ENCODE measurements at regions not wholly inside any gene's neighbourhood (a gene's known extent, or its start where the extent isn't known, plus 50 kb on each side); places are given as distances from the start of the nearest gene placed in this dataset.

DNA sequence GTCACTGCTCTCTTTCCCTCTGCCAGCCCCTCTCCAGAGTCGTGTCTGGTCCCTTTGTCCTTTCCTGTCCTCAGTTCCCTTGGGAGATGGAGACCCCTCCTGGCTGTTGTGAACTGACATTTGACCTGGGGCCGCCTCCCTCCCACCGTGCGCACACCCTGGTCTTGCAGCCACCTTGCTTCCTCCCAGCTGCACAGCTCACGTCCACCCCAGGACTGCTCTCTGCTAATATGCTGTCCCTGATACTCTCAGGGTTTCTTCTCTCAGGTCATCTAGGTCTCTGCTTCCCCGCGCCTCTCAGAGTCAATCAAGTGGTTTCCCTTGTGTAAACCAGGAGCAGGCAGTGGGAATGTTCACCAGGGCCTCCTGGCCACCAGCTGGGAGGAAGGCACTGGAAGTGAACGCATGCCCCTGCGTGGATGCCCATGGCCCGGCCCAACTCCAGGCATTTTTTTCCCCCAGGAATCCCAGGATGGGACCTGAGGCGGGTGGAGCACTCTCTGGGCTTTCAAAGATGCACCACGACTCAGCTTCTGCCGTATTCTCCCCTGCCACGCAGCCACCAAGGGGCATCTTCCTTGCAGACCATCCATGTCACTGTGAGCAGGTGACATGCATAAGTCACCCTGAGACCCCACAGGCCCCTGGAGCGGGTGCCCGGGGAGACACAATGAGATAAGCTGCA is 142.4 kb downstream of the OLFM1 start:
- no peaks in the 10 kb centered on the region for H3K36me3 Mint-ChIP-seq
- no peak overlapping the region for H3K27ac Mint-ChIP-seq
- H3K4me1 Mint-ChIP-seq (ENCODE audit: low read depth), result no peaks in the 10 kb centered on the region
- peaks cover 8% of the 10 kb centered on the region for H3K27me3 Mint-ChIP-seq
- peaks cover 11% of the 10 kb centered on the region for H3K9me3 Mint-ChIP-seq (ENCODE audit: low read depth)
- H3K4me3 Mint-ChIP-seq, result no peak overlapping the region

DNA sequence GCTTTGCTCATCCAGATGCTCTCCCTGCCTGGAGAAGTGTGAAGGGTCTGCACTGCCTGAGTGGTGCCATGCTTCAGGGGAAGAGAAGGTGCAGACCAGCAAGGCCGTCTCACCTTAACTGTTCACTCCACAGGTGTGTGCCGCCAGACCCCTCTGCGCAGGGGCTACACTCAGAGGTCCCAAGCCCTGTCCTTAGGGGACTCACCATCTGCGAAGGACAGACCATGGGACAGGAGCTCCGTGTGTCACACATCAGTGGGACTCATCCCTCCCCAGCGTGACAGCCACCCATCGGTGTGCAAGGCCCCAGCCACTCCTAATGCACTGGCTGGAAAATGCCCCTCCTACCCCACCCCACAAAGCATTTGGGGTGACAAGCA is 142.9 kb downstream of the OLFM1 start:
- H3K27ac Mint-ChIP-seq, result no peak overlapping the region
- no peaks in the 10 kb centered on the region for H3K4me1 Mint-ChIP-seq (ENCODE audit: low read depth)
- peaks cover 11% of the 10 kb centered on the region for H3K9me3 Mint-ChIP-seq (ENCODE audit: low read depth)
- H3K27me3 Mint-ChIP-seq, result peaks cover 8% of the 10 kb centered on the region
- H3K4me3 Mint-ChIP-seq, result no peak overlapping the region
- H3K36me3 Mint-ChIP-seq, result no peaks in the 10 kb centered on the region

DNA sequence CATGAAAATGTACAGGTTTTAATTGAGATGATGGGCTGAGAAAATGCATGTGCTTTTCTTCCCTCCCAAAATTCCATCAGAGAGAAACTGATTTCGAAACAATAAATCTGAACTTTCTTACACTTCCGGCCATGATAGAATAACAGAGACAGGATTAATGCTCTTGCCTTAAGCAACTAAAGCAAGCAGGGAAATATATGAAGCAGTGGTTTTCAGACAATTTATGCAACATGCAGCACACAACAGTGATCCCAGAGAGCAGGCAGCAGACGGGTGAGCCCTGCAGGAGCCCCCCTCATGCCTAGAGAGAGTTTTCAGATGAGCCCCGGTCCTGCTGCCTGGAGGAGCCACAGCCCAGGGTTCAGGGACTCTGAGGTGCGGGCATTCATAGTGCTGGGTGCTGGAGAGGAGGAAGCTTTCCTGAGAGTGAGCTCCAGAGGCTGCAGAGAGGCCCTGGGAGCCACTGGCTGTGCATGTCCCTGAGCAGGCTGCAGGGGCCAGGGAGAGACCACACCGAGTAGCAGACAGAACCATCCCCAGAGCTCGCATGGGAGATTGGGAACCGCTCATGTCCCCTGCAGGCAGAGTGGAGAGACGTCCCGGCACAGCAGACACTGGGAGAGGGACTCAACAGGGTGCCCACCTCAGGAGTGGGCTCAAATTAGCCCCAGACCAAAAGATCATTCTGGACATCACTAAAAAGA is 143.5 kb downstream of the OLFM1 start:
- Mint-ChIP-seq H3K36me3 (no peaks in the 10 kb centered on the region), H3K27me3 (peaks cover 8% of the 10 kb centered on the region), H3K4me1 (ENCODE audit: low read depth) (no peaks in the 10 kb centered on the region), H3K9me3 (ENCODE audit: low read depth) (peaks cover 11% of the 10 kb centered on the region), H3K27ac (no peak overlapping the region), H3K4me3 (no peak overlapping the region)

DNA sequence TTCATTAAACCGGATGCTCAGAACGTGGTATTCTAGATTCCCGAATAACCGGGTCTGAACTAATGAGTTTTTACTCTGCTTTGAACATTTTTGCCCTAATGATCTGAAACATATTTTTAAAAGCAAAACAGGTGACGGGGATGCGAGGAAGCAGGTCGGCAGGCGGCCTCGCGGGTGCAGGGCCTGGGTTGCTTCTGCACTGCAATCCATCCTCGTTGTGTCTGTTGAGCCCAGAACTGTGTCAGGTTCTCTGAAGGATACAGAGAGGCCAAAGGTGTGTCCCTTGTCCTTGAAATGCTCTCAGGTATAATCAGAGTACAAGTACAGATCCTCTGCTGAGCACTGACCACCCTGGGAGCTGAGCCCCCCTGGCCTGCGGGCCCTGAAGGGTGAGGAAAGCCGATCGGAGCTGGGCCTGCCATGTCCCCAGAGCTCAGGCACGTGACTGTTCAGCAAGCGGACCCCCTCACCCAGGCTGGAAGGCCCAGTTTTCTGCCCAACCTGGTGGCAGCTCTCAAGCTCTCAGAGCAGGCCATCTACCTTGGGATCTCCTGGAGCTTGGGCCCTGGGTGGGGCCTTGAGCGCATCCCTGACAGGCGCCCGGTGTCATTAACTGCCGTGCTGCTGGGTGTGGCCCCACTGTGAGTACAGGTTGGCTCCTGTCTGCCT is 151.8 kb downstream of the OLFM1 start:
- Mint-ChIP-seq H3K9me3 (ENCODE audit: low read depth) (peaks cover 1% of the 10 kb centered on the region), H3K27ac (no peak overlapping the region), H3K4me1 (ENCODE audit: low read depth) (no peaks in the 10 kb centered on the region), H3K27me3 (no peaks in the 10 kb centered on the region), H3K4me3 (no peak overlapping the region), H3K36me3 (no peaks in the 10 kb centered on the region)

DNA sequence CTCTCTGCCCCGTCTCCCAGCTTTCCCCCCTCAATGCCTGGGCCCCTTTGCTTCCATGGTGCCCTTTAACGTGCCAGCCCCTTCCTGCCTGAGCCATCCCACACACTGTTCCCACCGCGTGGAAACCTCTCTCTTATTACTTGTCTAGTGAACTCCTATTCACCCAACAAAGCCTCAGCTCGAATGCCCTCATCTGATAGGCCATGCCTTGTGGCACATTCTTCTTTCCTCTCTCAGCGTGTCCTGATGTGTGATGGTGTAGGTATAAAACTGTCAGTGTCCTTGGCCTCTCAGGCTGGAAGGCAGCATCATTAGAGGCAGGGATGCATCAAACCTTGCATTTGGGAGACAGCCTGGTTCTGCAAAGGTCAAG is 152.3 kb downstream of the OLFM1 start:
- Mint-ChIP-seq H3K27ac (no peak overlapping the region), H3K4me3 (no peak overlapping the region), H3K9me3 (ENCODE audit: low read depth) (no peaks in the 10 kb centered on the region), H3K36me3 (no peaks in the 10 kb centered on the region), H3K27me3 (no peaks in the 10 kb centered on the region), H3K4me1 (ENCODE audit: low read depth) (no peaks in the 10 kb centered on the region)

DNA sequence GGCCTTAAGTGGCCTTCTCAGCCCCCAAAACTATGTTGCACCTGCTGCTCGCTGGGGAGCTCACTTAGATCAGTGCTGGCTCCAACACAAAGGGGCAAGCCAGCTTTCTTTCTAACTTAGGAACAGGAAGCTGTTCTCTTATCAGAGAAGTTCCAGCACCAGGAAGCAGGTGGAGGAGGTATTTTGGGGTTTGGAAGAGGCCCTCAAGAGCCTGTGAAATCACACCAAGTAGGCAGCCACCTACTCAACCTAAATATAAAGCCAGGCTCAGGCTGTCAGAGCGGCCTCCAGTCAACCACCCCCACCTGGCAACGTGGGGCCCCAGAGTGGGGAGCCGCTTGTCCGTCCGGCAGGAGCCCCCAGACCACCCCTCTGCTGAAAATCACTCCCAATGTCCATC is 152.8 kb downstream of the OLFM1 start:
- no peak overlapping the region for H3K4me3 Mint-ChIP-seq
- no peak overlapping the region for H3K27ac Mint-ChIP-seq
- H3K36me3 Mint-ChIP-seq, result no peaks in the 10 kb centered on the region
- H3K27me3 Mint-ChIP-seq, result no peaks in the 10 kb centered on the region
- H3K9me3 Mint-ChIP-seq (ENCODE audit: low read depth), result no peaks in the 10 kb centered on the region
- no peaks in the 10 kb centered on the region for H3K4me1 Mint-ChIP-seq (ENCODE audit: low read depth)

DNA sequence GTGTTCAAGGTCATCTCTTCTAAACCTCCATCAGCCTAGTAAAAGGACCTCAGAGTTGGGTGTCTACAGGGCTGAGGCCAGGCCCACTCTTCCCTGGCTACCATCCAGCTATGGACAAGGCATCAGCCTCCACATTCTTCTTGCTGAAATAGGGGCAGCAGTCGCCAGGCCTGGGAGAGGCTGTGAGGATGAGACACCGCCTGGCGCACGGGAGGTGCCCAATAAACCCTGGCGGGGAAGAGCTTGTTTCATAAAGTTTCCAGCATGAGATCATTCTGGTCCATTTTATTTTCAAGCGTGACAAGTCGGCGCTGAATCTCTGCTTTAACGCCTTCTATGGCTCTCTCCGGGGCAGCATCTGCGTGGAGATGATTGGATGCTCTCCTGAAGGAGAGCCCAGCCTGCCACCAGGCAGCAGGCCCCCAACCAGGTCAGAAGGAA is 153.4 kb downstream of the OLFM1 start:
- H3K27me3 Mint-ChIP-seq, result no peaks in the 10 kb centered on the region
- no peak overlapping the region for H3K4me3 Mint-ChIP-seq
- H3K9me3 Mint-ChIP-seq (ENCODE audit: low read depth), result no peaks in the 10 kb centered on the region
- no peak overlapping the region for H3K27ac Mint-ChIP-seq
- H3K4me1 Mint-ChIP-seq (ENCODE audit: low read depth), result no peaks in the 10 kb centered on the region
- H3K36me3 Mint-ChIP-seq, result no peaks in the 10 kb centered on the region

DNA sequence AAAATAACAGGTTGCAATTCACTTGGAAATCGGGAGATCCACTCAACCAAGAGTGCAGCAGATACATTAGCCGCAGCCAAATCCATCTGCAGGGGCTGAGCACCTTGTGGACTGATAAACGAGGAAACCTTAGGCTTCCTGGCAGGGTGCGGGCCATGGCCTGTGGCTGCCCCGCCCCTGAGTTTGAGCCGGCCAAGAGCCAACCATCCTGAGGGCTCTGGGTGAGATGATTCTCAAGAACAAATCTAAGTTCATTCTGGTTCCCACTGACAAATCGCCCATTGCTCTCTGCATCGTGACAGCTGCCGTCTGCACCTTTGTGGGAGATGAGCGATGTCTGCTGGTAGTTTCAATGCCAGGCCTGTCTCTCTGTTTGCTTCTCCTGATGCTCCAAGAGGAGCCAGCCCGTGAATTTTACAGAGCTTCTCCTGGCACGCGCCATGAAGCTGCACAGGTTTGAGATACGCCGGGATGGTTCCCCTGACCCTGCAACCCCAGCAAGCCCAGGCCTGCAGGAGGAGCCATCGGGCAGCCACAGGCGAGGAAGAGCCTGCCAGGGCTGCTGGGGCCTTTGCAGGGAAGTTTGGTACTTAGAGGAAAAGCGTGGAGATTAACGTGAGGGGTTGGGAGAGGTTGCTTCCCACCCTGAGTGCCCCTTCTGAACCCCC is 154.0 kb downstream of the OLFM1 start:
- H3K27me3 Mint-ChIP-seq, result peaks cover 3% of the 10 kb centered on the region
- no peaks in the 10 kb centered on the region for H3K9me3 Mint-ChIP-seq (ENCODE audit: low read depth)
- H3K27ac Mint-ChIP-seq, result no peak overlapping the region
- H3K4me3 Mint-ChIP-seq, result no peak overlapping the region
- no peaks in the 10 kb centered on the region for H3K36me3 Mint-ChIP-seq
- H3K4me1 Mint-ChIP-seq (ENCODE audit: low read depth), result no peaks in the 10 kb centered on the region

DNA sequence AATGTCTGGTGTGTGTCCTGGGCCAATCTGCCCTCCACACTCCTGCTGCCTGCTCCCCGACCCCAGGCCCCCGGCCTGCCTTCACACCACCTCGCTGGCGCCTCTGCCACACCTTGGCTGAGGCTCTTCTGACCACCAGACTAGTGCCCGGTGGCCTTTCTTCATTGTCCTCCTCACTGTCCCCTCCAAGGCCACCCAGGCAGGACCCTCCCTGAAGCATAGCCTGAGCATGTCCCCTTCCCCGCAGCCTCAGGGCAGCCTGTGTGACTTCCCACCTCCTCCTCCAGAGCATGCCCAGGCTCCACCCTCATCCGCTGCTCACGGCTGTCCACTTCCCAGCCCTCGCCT is 154.6 kb downstream of the OLFM1 start:
- Mint-ChIP-seq H3K36me3 (no peaks in the 10 kb centered on the region), H3K27ac (no peak overlapping the region), H3K4me3 (no peak overlapping the region), H3K4me1 (ENCODE audit: low read depth) (no peaks in the 10 kb centered on the region), H3K9me3 (ENCODE audit: low read depth) (no peaks in the 10 kb centered on the region), H3K27me3 (peaks cover 3% of the 10 kb centered on the region)

DNA sequence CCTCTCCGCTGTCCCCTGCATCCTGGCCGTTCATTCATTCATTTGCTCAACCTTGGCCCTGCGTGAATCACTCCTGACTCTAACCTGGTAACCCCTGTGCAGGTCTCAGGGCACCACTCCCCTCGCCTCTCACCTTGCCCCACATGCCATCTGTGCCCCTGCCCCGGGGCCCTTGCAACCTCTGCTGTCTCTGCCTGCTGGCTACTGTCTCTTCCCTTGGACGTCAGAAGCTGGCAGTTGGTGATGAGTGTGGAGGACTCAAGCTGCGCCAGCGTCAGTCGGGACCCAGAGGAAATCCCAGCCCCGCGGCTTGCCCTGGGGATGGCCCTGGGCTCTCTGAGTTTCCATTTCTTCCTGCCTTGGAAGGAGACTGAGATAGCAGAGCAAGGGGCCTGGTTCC is 154.9 kb downstream of the OLFM1 start:
- Mint-ChIP-seq H3K27me3 (peaks cover 3% of the 10 kb centered on the region), H3K36me3 (no peaks in the 10 kb centered on the region), H3K27ac (no peak overlapping the region), H3K4me1 (ENCODE audit: low read depth) (no peaks in the 10 kb centered on the region), H3K4me3 (no peak overlapping the region), H3K9me3 (ENCODE audit: low read depth) (no peaks in the 10 kb centered on the region)

DNA sequence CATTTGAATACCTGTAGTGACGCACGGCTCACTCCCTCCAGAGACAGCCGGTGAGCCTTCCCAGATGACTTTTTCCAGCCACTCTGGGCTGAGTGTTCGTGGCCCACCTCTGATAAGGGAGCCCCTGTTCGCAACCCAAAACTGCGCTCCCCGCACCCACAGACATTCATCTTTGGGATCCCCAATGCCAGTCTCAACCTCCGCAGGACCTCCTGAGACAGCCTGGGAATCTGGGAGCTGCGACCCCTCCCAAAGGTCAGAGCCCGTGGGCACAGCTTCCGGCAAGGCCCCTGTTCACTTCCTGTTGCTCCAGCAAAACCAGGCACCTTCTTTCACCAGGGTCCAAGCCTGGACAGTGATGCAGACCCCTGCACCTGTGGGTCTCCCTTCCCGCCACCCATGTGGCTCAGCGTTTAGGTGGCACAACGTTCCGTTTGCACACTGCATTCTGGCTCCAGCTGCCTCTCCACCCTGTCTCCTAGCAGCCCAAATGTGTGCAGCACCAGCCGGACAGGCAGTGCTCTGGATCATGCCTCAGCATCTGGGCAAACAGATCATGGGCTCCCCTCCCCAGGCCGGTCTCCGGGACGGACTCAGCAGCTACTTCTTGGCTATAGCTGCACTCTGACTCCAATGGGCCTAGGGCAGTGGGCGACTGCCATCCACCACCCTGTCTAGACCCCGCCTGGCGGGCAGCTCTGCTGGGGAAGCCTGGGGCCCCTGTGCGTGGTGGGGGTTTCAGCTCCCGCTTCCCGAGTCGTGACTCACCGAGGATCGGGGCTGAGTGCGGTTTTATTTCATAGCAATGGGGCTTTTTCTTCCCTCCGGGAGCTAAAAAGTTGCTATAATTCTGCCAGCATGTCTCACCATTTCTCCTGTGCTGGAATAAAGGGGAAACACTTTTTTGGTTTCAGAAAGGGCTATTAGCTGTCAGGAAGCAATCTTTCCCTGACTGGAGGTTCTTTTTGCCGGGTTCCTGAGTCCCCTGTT is 156.0 kb downstream of the OLFM1 start:
- H3K27me3 Mint-ChIP-seq, result peaks cover 3% of the 10 kb centered on the region
- no peak overlapping the region for H3K27ac Mint-ChIP-seq
- H3K36me3 Mint-ChIP-seq, result no peaks in the 10 kb centered on the region
- no peak overlapping the region for H3K4me3 Mint-ChIP-seq
- no peaks in the 10 kb centered on the region for H3K4me1 Mint-ChIP-seq (ENCODE audit: low read depth)
- H3K9me3 Mint-ChIP-seq (ENCODE audit: low read depth), result no peaks in the 10 kb centered on the region

DNA sequence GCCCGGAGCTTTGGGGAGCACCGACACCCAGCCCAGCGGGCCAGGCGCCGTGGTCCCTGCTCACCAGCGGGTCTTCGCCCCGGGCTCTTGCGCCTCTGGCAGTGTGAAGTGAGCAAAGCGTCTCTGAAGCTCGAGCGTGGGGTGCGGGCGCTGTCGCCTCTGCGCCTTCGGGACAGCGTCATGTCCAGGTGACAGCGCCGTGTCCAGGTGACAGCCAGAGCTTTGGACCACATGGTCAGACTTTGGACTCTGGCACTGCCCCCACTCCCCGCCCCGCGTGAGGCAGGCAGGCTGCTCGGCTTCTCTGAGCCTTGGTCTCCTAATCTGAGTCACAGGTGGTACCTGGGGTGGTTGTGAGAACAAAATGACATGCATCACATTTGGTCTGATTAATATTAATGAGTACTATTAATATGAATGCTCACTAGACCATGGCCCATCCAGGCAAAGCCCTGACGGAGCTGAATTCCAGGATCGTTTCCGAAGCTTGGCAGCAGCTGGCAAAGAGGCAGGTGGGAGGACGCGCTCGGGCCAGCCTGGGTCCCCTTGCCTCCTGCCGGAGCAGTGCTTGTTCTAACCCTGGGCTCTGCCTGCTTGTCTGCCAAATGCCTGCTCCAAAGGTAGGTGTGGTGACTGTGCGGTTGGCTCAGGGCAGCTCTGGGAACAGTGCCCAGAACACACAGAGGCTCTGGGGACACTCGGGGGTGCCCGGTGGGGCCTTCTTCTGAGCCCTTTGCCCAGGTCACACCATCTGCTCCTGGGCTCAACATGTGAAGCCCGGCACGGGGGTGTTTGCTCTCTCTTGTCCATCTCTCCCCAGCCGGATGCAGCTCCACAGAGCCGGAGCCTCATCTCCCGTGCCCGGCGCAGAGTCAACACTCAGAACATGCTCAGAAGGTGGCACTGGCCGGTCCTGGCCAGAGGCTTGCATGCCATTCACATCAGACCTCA is 157.1 kb downstream of the OLFM1 start:
- H3K4me1 Mint-ChIP-seq (ENCODE audit: low read depth), result no peaks in the 10 kb centered on the region
- H3K9me3 Mint-ChIP-seq (ENCODE audit: low read depth), result no peaks in the 10 kb centered on the region
- H3K27ac Mint-ChIP-seq, result no peak overlapping the region
- peaks cover 3% of the 10 kb centered on the region for H3K27me3 Mint-ChIP-seq
- no peak overlapping the region for H3K4me3 Mint-ChIP-seq
- H3K36me3 Mint-ChIP-seq, result no peaks in the 10 kb centered on the region

DNA sequence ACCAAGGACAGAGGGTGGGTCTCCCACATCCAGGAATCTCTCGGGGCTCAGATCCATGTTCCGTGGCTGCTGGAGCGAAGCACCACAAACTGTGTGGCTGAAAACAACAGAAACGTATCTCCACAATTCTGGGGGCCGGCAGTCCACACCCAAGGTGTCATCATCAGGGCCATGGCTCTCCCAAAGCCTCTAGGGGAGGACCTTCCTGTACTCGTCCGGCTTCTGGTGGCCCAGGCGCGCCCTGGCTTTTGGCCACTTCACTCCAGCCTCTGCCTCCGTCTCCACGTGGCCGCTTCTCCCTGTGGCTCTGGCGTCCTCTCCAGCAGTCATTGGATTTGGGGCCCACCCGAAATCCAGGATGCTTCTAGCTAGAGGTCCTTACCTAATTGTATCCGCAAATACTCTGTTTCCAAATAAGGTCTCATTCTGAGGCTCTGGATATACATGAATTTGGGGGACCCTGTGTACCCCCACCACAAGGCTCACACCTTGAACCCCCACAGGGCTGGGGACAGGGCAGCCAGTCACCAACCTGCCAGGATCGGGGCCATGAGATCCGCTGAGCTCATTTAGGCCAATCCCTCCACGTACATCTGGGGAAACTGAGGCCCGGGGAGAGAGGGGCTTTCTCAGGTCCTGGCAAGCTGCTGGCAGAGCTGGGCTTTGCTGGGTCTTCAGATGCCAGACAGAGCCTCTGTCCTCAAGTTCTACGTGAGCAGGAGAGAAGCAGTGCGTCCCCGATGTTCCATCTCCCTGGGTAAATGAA is 158.2 kb downstream of the OLFM1 start:
- Mint-ChIP-seq H3K4me1 (ENCODE audit: low read depth) (no peaks in the 10 kb centered on the region), H3K27me3 (peaks cover 3% of the 10 kb centered on the region), H3K4me3 (no peak overlapping the region), H3K27ac (no peak overlapping the region), H3K36me3 (no peaks in the 10 kb centered on the region), H3K9me3 (ENCODE audit: low read depth) (no peaks in the 10 kb centered on the region)
